ENCODE measurements at regions not wholly inside any gene's neighbourhood (a gene's known extent, or its start where the extent isn't known, plus 50 kb on each side); places are given as distances from the start of the nearest gene placed in this dataset.

DNA sequence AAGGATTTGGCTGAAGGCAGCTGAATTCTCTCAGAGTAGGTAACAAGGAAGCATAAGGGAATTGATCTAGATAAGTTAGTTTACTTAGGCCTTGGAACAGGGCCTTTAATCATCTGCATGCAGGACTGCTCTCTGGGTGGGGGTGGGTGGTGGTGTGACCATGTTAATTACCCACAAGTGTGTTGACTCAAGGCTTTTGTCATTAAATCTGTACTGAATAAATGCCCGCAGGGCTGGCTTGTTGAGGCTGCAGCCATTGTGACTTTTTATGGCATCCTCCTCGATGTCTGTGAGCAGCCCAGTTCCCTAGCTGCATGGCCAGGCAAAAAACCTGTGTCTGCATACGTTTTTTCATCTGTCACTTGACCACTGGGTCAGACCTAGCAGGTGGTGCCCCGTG is 63.5 kb upstream of the ASCC3 start:
- H3K4me3 ChIP-seq (ENCODE audit: low read length in 2 of 2), result no peak overlapping the region
- H3K9me3 ChIP-seq (ENCODE audit: control insufficient read depth, low read length), result no peaks in the 10 kb centered on the region
- 77 to 82% methylated on average over 4 of the region's 4 CpGs for WGBS, 2 donors
- ATAC-seq (ENCODE audit: low FRiP score), result no peak
- H3K36me3 ChIP-seq (ENCODE audit: control insufficient read depth in 1 of 2, insufficient read depth in 2 of 2, low read length in 1 of 2), result no peaks in the 10 kb centered on the region
- H3K27ac ChIP-seq (ENCODE audit: low read depth in 1 of 2, low read length in 2 of 2), result no peak overlapping the region
- intact Hi-C loops (cut with DNase I), result no loop called here
- no peak for DNase-seq
- no peaks in the 10 kb centered on the region for H3K27me3 ChIP-seq (ENCODE audit: control insufficient read depth in 1 of 2, insufficient read depth in 2 of 2, low read length in 1 of 2)
- H3K4me1 ChIP-seq (ENCODE audit: control insufficient read depth in 1 of 2, insufficient read depth in 2 of 2, low read length in 2 of 2), result no peaks in the 10 kb centered on the region

- H3K9me3 ChIP-seq (ENCODE audit: control insufficient read depth, low read length), result no peaks in the 10 kb centered on the region
- intact Hi-C loops (cut with DNase I), result no loop called here
- no peaks in the 10 kb centered on the region for H3K27me3 ChIP-seq (ENCODE audit: control insufficient read depth in 1 of 2, insufficient read depth in 2 of 2, low read length in 1 of 2)
- DNase-seq (no peak), ATAC-seq (ENCODE audit: low FRiP score) (no peak)
- H3K4me3 ChIP-seq (ENCODE audit: low read length in 2 of 2), result no peak overlapping the region
- no peak overlapping the region for H3K27ac ChIP-seq (ENCODE audit: low read depth in 1 of 2, low read length in 2 of 2)
- no peaks in the 10 kb centered on the region for H3K4me1 ChIP-seq (ENCODE audit: control insufficient read depth in 1 of 2, insufficient read depth in 2 of 2, low read length in 2 of 2)
- no peaks in the 10 kb centered on the region for H3K36me3 ChIP-seq (ENCODE audit: control insufficient read depth in 1 of 2, insufficient read depth in 2 of 2, low read length in 1 of 2)
- WGBS, 2 donors, result 56 to 65% methylated on average over 4 of the region's 4 CpGs
Observed at GRCh38 chr6:100946021-100946540, 65.0 kb upstream of the ASCC3 start.

DNA sequence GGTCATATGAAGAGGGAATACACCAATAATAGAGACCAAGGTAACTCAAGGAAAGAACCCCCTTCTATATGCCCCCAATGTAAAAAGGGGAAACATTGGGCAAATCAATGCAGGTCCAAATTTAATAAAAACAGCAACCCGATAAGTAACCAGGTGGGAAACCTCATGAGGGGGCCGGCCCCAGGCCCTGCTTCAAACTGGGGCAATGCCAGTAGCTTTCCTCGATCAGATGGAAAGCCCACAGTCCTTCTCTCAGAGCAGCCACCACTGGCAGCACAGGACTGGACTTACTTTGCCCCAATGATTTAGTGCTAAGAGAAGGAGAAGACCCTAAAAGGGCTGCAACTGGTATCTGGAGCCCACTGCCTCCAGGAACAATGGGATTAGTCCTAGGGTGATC is 65.6 kb upstream of the ASCC3 start:
- DNase-seq (no peak), ATAC-seq (ENCODE audit: low FRiP score) (no peak)
- no peak overlapping the region for H3K4me3 ChIP-seq (ENCODE audit: low read length in 2 of 2)
- WGBS, 2 donors, result 91 to 92% methylated on average over 3 of the region's 3 CpGs
- H3K36me3 ChIP-seq (ENCODE audit: control insufficient read depth in 1 of 2, insufficient read depth in 2 of 2, low read length in 1 of 2), result no peaks in the 10 kb centered on the region
- H3K4me1 ChIP-seq (ENCODE audit: control insufficient read depth in 1 of 2, insufficient read depth in 2 of 2, low read length in 2 of 2), result no peaks in the 10 kb centered on the region
- no peaks in the 10 kb centered on the region for H3K27me3 ChIP-seq (ENCODE audit: control insufficient read depth in 1 of 2, insufficient read depth in 2 of 2, low read length in 1 of 2)
- no peaks in the 10 kb centered on the region for H3K9me3 ChIP-seq (ENCODE audit: control insufficient read depth, low read length)
- intact Hi-C loops (cut with DNase I), result no loop called here
- H3K27ac ChIP-seq (ENCODE audit: low read depth in 1 of 2, low read length in 2 of 2), result no peak overlapping the region

DNA sequence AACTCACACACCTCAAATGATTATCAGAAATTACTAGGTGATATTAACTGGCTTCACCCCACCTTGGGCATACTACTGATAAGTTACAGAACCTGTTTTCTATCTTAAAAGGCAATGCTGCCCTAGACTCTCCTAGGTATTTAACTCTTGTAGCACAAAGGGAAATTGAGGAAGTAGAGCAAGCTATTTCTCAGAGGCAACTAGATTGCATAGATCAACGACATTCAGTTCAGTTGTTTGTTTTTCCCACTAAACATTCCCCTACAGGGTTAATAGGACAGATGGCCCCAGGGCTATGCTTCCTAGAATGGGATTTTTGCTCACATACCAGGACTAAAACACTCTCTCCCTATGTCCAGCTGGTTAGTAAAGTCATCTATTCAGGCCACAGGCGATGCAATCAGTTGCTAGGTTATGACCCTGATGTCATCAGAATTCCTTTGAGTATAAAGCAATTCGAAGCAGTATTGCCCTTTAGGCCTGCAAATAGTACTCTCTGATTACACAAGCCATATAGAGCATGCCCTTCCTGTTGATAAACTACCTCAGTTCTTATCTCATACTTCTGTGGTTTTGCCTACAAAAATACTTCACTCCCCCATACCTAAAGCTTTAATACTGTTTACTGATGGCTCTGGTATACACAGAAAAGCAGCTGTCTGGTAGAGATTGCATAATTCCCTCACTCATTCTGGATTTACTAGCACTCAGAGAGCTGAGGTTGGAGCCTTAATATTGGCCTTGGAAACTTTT is 67.4 kb upstream of the ASCC3 start:
- Histone ChIP-seq H3K36me3 (ENCODE audit: control insufficient read depth in 1 of 2, insufficient read depth in 2 of 2, low read length in 1 of 2) (no peaks in the 10 kb centered on the region), H3K27ac (ENCODE audit: low read depth in 1 of 2, low read length in 2 of 2) (no peak overlapping the region), H3K9me3 (ENCODE audit: control insufficient read depth, low read length) (no peaks in the 10 kb centered on the region), H3K4me3 (ENCODE audit: low read length in 2 of 2) (no peak overlapping the region), H3K4me1 (ENCODE audit: control insufficient read depth in 1 of 2, insufficient read depth in 2 of 2, low read length in 2 of 2) (no peaks in the 10 kb centered on the region), H3K27me3 (ENCODE audit: control insufficient read depth in 1 of 2, insufficient read depth in 2 of 2, low read length in 1 of 2) (no peaks in the 10 kb centered on the region)
- ATAC-seq (ENCODE audit: low FRiP score) (no peak), DNase-seq (no peak)
- WGBS, 2 donors, result 30% methylated on average over 3 of the region's 3 CpGs
- intact Hi-C loops (cut with DNase I), result no loop called here

DNA sequence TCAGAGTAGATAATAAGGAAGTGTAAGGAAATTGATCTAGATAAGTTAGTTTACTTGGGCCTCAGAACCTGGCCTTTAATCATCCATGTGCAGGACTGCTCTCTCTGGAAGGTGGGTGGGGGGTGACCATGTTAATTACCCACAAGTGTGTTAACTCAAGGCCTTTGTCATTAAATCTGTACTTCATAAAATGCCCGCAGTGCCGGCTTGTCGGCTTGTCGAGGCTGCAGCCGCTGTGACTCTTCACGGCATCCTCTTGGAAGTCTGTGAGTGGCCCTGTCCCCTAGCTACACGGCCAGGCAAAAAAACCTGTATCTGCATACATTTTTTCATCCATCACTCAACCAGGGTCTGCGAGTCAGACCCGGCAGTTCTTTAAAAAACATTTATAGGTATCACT is 70.9 kb upstream of the ASCC3 start:
- Histone ChIP-seq H3K4me1 (ENCODE audit: control insufficient read depth in 1 of 2, insufficient read depth in 2 of 2, low read length in 2 of 2) (no peaks in the 10 kb centered on the region), H3K27ac (ENCODE audit: low read depth in 1 of 2, low read length in 2 of 2) (no peak overlapping the region), H3K4me3 (ENCODE audit: low read length in 2 of 2) (no peak overlapping the region), H3K36me3 (ENCODE audit: control insufficient read depth in 1 of 2, insufficient read depth in 2 of 2, low read length in 1 of 2) (no peaks in the 10 kb centered on the region), H3K9me3 (ENCODE audit: control insufficient read depth, low read length) (no peaks in the 10 kb centered on the region), H3K27me3 (ENCODE audit: control insufficient read depth in 1 of 2, insufficient read depth in 2 of 2, low read length in 1 of 2) (no peaks in the 10 kb centered on the region)
- DNase-seq, result no peak
- intact Hi-C loops (cut with DNase I), result no loop called here
- no peak for ATAC-seq (ENCODE audit: low FRiP score)
- 63 to 67% methylated on average over 9 of the region's 9 CpGs for WGBS, 2 donors

DNA sequence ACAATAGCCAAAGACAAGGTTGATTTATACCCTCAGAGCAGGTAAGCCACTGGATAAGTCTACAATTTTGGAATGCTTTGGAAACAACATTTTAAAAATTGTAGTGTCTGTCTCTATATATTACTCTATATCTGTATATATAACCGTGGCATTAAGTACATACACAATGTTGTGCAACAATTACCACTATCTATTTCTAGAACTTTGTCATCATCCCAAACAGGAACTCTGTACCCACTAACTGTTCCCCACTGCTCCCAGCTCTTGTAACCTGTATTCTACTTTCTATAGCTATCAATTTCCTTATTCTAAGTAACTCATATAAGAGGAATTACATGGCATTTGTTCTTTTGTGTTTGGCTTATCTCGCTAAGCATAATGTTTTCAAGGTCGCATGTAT is 78.2 kb upstream of the ASCC3 start:
- intact Hi-C loops (cut with DNase I), result no loop called here
- 91 to 93% methylated on average over 3 of the region's 3 CpGs for WGBS, 2 donors
- no peak for ATAC-seq (ENCODE audit: low FRiP score)
- H3K9me3 ChIP-seq (ENCODE audit: control insufficient read depth, low read length), result no peaks in the 10 kb centered on the region
- no peaks in the 10 kb centered on the region for H3K36me3 ChIP-seq (ENCODE audit: control insufficient read depth in 1 of 2, insufficient read depth in 2 of 2, low read length in 1 of 2)
- H3K4me3 ChIP-seq (ENCODE audit: low read length in 2 of 2), result no peak overlapping the region
- H3K27me3 ChIP-seq (ENCODE audit: control insufficient read depth in 1 of 2, insufficient read depth in 2 of 2, low read length in 1 of 2), result no peaks in the 10 kb centered on the region
- no peak for DNase-seq
- no peaks in the 10 kb centered on the region for H3K4me1 ChIP-seq (ENCODE audit: control insufficient read depth in 1 of 2, insufficient read depth in 2 of 2, low read length in 2 of 2)
- no peak overlapping the region for H3K27ac ChIP-seq (ENCODE audit: low read depth in 1 of 2, low read length in 2 of 2)

DNA sequence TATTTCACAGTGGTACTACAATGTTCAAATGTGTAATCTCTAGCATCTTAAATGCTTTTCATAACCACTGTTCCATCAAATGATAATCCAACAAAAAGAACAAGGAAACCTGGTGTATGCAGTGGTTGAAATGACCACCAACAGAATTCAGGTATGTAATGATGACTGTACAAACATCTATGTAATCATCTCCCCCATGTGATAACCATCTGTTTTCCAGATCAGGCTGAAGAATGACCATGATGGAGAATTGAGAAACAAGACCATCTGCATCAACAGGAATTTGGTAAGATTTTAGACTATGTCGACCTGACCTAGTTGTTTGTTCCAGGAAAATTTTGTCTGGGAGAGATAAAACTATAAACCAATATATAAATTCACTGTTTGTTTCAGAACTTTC is 81.3 kb upstream of the ASCC3 start:
- no peak for ATAC-seq (ENCODE audit: low FRiP score)
- no peaks in the 10 kb centered on the region for H3K9me3 ChIP-seq (ENCODE audit: control insufficient read depth, low read length)
- intact Hi-C loops (cut with DNase I), result no loop called here
- 86% methylated on average over 1 of the region's 1 CpG for WGBS, 2 donors
- no peak overlapping the region for H3K27ac ChIP-seq (ENCODE audit: low read depth in 1 of 2, low read length in 2 of 2)
- no peaks in the 10 kb centered on the region for H3K36me3 ChIP-seq (ENCODE audit: control insufficient read depth in 1 of 2, insufficient read depth in 2 of 2, low read length in 1 of 2)
- H3K4me3 ChIP-seq (ENCODE audit: low read length in 2 of 2), result no peak overlapping the region
- DNase-seq, result no peak
- no peaks in the 10 kb centered on the region for H3K27me3 ChIP-seq (ENCODE audit: control insufficient read depth in 1 of 2, insufficient read depth in 2 of 2, low read length in 1 of 2)
- no peaks in the 10 kb centered on the region for H3K4me1 ChIP-seq (ENCODE audit: control insufficient read depth in 1 of 2, insufficient read depth in 2 of 2, low read length in 2 of 2)

GRCh38 chr6:100965067-100965466 is 83.9 kb upstream of the ASCC3 start:
- no peak overlapping the region for H3K27ac ChIP-seq (ENCODE audit: low read depth in 1 of 2, low read length in 2 of 2)
- DNase-seq (no peak), ATAC-seq (ENCODE audit: low FRiP score) (no peak)
- H3K4me3 ChIP-seq (ENCODE audit: low read length in 2 of 2), result no peak overlapping the region
- H3K4me1 ChIP-seq (ENCODE audit: control insufficient read depth in 1 of 2, insufficient read depth in 2 of 2, low read length in 2 of 2), result no peaks in the 10 kb centered on the region
- H3K27me3 ChIP-seq (ENCODE audit: control insufficient read depth in 1 of 2, insufficient read depth in 2 of 2, low read length in 1 of 2), result no peaks in the 10 kb centered on the region
- intact Hi-C loops (cut with DNase I), result no loop called here
- no peaks in the 10 kb centered on the region for H3K9me3 ChIP-seq (ENCODE audit: control insufficient read depth, low read length)
- no peaks in the 10 kb centered on the region for H3K36me3 ChIP-seq (ENCODE audit: control insufficient read depth in 1 of 2, insufficient read depth in 2 of 2, low read length in 1 of 2)

GRCh38 chr6:100968949-100969348 is 87.8 kb upstream of the ASCC3 start:
- no peak for ATAC-seq (ENCODE audit: low FRiP score)
- intact Hi-C loops (cut with DNase I), result no loop called here
- H3K36me3 ChIP-seq (ENCODE audit: control insufficient read depth in 1 of 2, insufficient read depth in 2 of 2, low read length in 1 of 2), result no peaks in the 10 kb centered on the region

More at GRCh38 chr6:100968949-100969348, 87.8 kb upstream of the ASCC3 start:
- Histone ChIP-seq H3K4me1 (ENCODE audit: control insufficient read depth in 1 of 2, insufficient read depth in 2 of 2, low read length in 2 of 2) (no peaks in the 10 kb centered on the region), H3K27me3 (ENCODE audit: control insufficient read depth in 1 of 2, insufficient read depth in 2 of 2, low read length in 1 of 2) (no peaks in the 10 kb centered on the region), H3K27ac (ENCODE audit: low read depth in 1 of 2, low read length in 2 of 2) (no peak overlapping the region), H3K9me3 (ENCODE audit: control insufficient read depth, low read length) (no peaks in the 10 kb centered on the region), H3K4me3 (ENCODE audit: low read length in 2 of 2) (no peak overlapping the region)
- DNase-seq, result no peak
- 88 to 92% methylated on average over 6 of the region's 6 CpGs for whole genome bisulfite sequencing, 2 donors

All from aorta (tissue), 5 donors.